ENCODE measurements at regions not wholly inside any gene's neighbourhood (a gene's known extent, or its start where the extent isn't known, plus 50 kb on each side); places are given as distances from the start of the nearest gene placed in this dataset.

GRCh38 chr9:109632817-109633216 is 134.7 kb upstream of the PTPN3 start:
- no peaks in the 10 kb centered on the region for H3K79me2 ChIP-seq (ENCODE audit: control insufficient read depth in 1 of 2, insufficient read depth in 2 of 2, low read length in 2 of 2)
- TF ChIP-seq E2F6 (IDR thresholded peaks at IDR 0.05) (no peak), CTCF (IDR thresholded peaks at IDR 0.05; ENCODE audit: control extremely low read depth in 1 of 3, insufficient read depth in 1 of 3, low read depth in 1 of 3, low read length in 3 of 3) (no peak), SP2 (IDR thresholded peaks at IDR 0.05; ENCODE audit: low read length) (no peak), BRCA1 (IDR thresholded peaks at IDR 0.05; ENCODE audit: low read depth, low read length) (no peak), JUND (IDR thresholded peaks at IDR 0.05; ENCODE audit: low read length) (no peak), NRF1 (IDR thresholded peaks at IDR 0.05; ENCODE audit: low read depth, low read length) (no peak), GTF2F1 (IDR thresholded peaks at IDR 0.05; ENCODE audit: borderline replicate concordance, low read depth, low read length) (no peak), CHD2 (IDR thresholded peaks at IDR 0.05; ENCODE audit: low read length) (no peak), HDAC6 (IDR thresholded peaks at IDR 0.05; ENCODE audit: low read depth, low read length) (no peak), MAFK (IDR thresholded peaks at IDR 0.05; ENCODE audit: low read depth, low read length) (no peak), TAF1 (IDR thresholded peaks at IDR 0.05; ENCODE audit: low read depth, low read length) (no peak), GABPA (IDR thresholded peaks at IDR 0.05; ENCODE audit: borderline replicate concordance, insufficient read depth, low read length) (no peak), POLR2AphosphoS5 (IDR thresholded peaks at IDR 0.05; ENCODE audit: low read depth, low read length) (no peak)
- no peak overlapping the region for H3K4me2 ChIP-seq (ENCODE audit: insufficient read depth in 1 of 2, low read depth in 2 of 2, low read length in 2 of 2)
- no peaks in the 10 kb centered on the region for H3K4me1 ChIP-seq (replicated peaks in 1 of 4; ENCODE audit: control insufficient read depth in 3 of 4, insufficient read depth in 4 of 4, low read length in 3 of 4)
- no peak for FAIRE-seq
- no peak overlapping the region for H3K56ac ChIP-seq (replicated peaks; ENCODE audit: insufficient read length, low read depth, low read length)
- CTCF ChIA-PET (ENCODE audit: partially characterized antibody): interaction anchor here (0.9 kb wide), 1 partner anchor 12 kb away, joined by 4 read pairs; no protein-coding TSS in a partner anchor
- no peak overlapping the region for H2AK5ac ChIP-seq (ENCODE audit: low read depth, low read length)
- no peak overlapping the region for H3K4ac ChIP-seq (replicated peaks; ENCODE audit: insufficient read length, low read depth, low read length)
- H2BK120ac ChIP-seq (replicated peaks; ENCODE audit: low read depth, low read length): no peak overlapping the region
- POLR2A ChIA-PET (ENCODE audit: partially characterized antibody): no interaction called here
- no peaks in the 10 kb centered on the region for H3K23me2 ChIP-seq (ENCODE audit: low read depth, low read length)
- no peak overlapping the region for H2BK5ac ChIP-seq (ENCODE audit: low read depth, low read length)
- no peak overlapping the region for H2BK15ac ChIP-seq (ENCODE audit: low read length)
- WGBS, 2 experiments (ENCODE audit: extremely low coverage in 1 of 2, insufficient coverage in 1 of 2, insufficient read length in 1 of 2, insufficient replicate concordance in 2 of 2, low coverage in 1 of 2, low lambda C conversion rate in 2 of 2, missing lambda C conversion rate in 1 of 2): 95% methylated on average over 2 of the region's 2 CpGs; no CpG with 5 or more reads in 1 of the 2 experiments
- no peak overlapping the region for H4K5ac ChIP-seq (ENCODE audit: insufficient read length, low read depth, low read length)
- H3K27ac ChIP-seq (ENCODE audit: low read depth, low read length): no peak overlapping the region
- H2BK20ac ChIP-seq (ENCODE audit: low read length): no peak overlapping the region
- no peak overlapping the region for H4K8ac ChIP-seq (ENCODE audit: extremely low read depth, insufficient read depth, low read length)
- no peak overlapping the region for H2BK12ac ChIP-seq (ENCODE audit: low read depth, low read length)
- no peak overlapping the region for H3K9ac ChIP-seq (replicated peaks in 1 of 4; ENCODE audit: extremely low read depth in 1 of 4, low read depth in 3 of 4, low read length in 3 of 4)
- no peaks in the 10 kb centered on the region; the same call in 1 of the 2 replicates for H3K79me1 ChIP-seq (ENCODE audit: low read depth, low read length)
- H3K36me3 ChIP-seq (ENCODE audit: control insufficient read depth in 2 of 4, insufficient read depth in 4 of 4, low read length in 3 of 4): no peaks in the 10 kb centered on the region
- no peaks in the 10 kb centered on the region; a peak in 1 of 7 replicates for H3K27me3 ChIP-seq (replicated peaks in 1 of 4; ENCODE audit: control insufficient read depth in 3 of 4, extremely low read depth in 1 of 4, insufficient read depth in 3 of 4, low read length in 3 of 4)
- no peak overlapping the region for H3K4me3 ChIP-seq (ENCODE audit: extremely low read depth in 1 of 4, insufficient read depth in 2 of 4, low read depth in 3 of 4, low read length in 4 of 4)
- DNase-seq (ENCODE audit: low read depth in 1 of 2, low spot score in 2 of 2): no peak
- no peaks in the 10 kb centered on the region for H3K9me3 ChIP-seq (ENCODE audit: insufficient read depth in 2 of 2, low read depth in 1 of 2, low read length in 1 of 2)
- H4K91ac ChIP-seq (replicated peaks; ENCODE audit: insufficient read length, low read length): no peak overlapping the region
- no peak overlapping the region for H3K23ac ChIP-seq (ENCODE audit: insufficient read length)
- no peak overlapping the region for H3K18ac ChIP-seq (ENCODE audit: extremely low read depth, low read length)
- no peaks in the 10 kb centered on the region for H4K20me1 ChIP-seq (replicated peaks in 1 of 2; ENCODE audit: control insufficient read depth in 1 of 2, insufficient read depth in 2 of 2, low read length in 2 of 2)
- no peak overlapping the region for H2AFZ ChIP-seq (ENCODE audit: low read length)
- H3K14ac ChIP-seq (ENCODE audit: insufficient read length): no peak overlapping the region
